ENCODE measurements at regions not wholly inside any gene's neighbourhood (a gene's known extent, or its start where the extent isn't known, plus 50 kb on each side); places are given as distances from the start of the nearest gene placed in this dataset.

- no peak overlapping the region for H3K4me3 ChIP-seq (ENCODE audit: low read depth, low read length)
- no peak for TF ChIP-seq CTCF (IDR thresholded peaks at IDR 0.05; ENCODE audit: insufficient read depth, low read depth, low read length, missing control alignments)
- no peak for DNase-seq (ENCODE audit: low read depth)
These were observed 62.3 kb upstream of the SLCO4A1 start for GRCh38 chr20:62580052-62580451.

GRCh38 chr20:62580733-62581132 is 61.6 kb upstream of the SLCO4A1 start:
- no peak for TF ChIP-seq CTCF (IDR thresholded peaks at IDR 0.05; ENCODE audit: insufficient read depth, low read depth, low read length, missing control alignments)
- no peak overlapping the region for H3K4me3 ChIP-seq (ENCODE audit: low read depth, low read length)
- DNase-seq (ENCODE audit: low read depth), result no peak

- no peak overlapping the region for H3K4me3 ChIP-seq (ENCODE audit: low read depth, low read length)
- no peak for TF ChIP-seq CTCF (IDR thresholded peaks at IDR 0.05; ENCODE audit: insufficient read depth, low read depth, low read length, missing control alignments)
- no peak for DNase-seq (ENCODE audit: low read depth)
These were observed 61.0 kb upstream of the SLCO4A1 start for GRCh38 chr20:62581308-62581707.

- H3K4me3 ChIP-seq (ENCODE audit: low read depth, low read length), result no peak overlapping the region
- no peak for TF ChIP-seq CTCF (IDR thresholded peaks at IDR 0.05; ENCODE audit: insufficient read depth, low read depth, low read length, missing control alignments)
- DNase-seq (ENCODE audit: low read depth), result no peak
These were observed 60.5 kb upstream of the SLCO4A1 start for GRCh38 chr20:62581806-62582205.

- TF ChIP-seq CTCF (IDR thresholded peaks at IDR 0.05; ENCODE audit: insufficient read depth, low read depth, low read length, missing control alignments), result no peak
- no peak overlapping the region for H3K4me3 ChIP-seq (ENCODE audit: low read depth, low read length)
- no peak for DNase-seq (ENCODE audit: low read depth)
These were observed 58.8 kb upstream of the SLCO4A1 start for GRCh38 chr20:62583424-62583920.

GRCh38 chr20:62584671-62585460 is 57.4 kb upstream of the SLCO4A1 start:
- TF ChIP-seq CTCF (IDR thresholded peaks at IDR 0.05; ENCODE audit: insufficient read depth, low read depth, low read length, missing control alignments), result no peak
- no peak overlapping the region for H3K4me3 ChIP-seq (ENCODE audit: low read depth, low read length)
- DNase-seq (ENCODE audit: low read depth), result no peak

Data from GM12865 (cell line).